ENCODE measurements at regions not wholly inside any gene's neighbourhood (a gene's known extent, or its start where the extent isn't known, plus 50 kb on each side); places are given as distances from the start of the nearest gene placed in this dataset.

GRCh38 chr13:103625194-103625593 lies 559.0 kb upstream of the SLC10A2 start:
- Histone ChIP-seq H3K27me3 (ENCODE audit: insufficient read depth, low read depth) (no peaks in the 10 kb centered on the region), H3K4me1 (ENCODE audit: low read depth, poor library complexity, severe bottlenecking) (no peaks in the 10 kb centered on the region), H3K36me3 (ENCODE audit: insufficient read depth) (no peaks in the 10 kb centered on the region), H3K27ac (no peak overlapping the region), H3K9ac (no peak overlapping the region), H3K4me3 (IDR thresholded peaks at IDR 0.05; ENCODE audit: insufficient read depth, low read depth, low read length) (no peak overlapping the region), H3K79me2 (ENCODE audit: insufficient read depth, low read depth) (no peaks in the 10 kb centered on the region), H2AFZ (ENCODE audit: low read depth) (no peak overlapping the region), H4K20me1 (ENCODE audit: insufficient read depth) (no peaks in the 10 kb centered on the region), H3K4me2 (no peak overlapping the region)
- TF ChIP-seq, protein P1, sequence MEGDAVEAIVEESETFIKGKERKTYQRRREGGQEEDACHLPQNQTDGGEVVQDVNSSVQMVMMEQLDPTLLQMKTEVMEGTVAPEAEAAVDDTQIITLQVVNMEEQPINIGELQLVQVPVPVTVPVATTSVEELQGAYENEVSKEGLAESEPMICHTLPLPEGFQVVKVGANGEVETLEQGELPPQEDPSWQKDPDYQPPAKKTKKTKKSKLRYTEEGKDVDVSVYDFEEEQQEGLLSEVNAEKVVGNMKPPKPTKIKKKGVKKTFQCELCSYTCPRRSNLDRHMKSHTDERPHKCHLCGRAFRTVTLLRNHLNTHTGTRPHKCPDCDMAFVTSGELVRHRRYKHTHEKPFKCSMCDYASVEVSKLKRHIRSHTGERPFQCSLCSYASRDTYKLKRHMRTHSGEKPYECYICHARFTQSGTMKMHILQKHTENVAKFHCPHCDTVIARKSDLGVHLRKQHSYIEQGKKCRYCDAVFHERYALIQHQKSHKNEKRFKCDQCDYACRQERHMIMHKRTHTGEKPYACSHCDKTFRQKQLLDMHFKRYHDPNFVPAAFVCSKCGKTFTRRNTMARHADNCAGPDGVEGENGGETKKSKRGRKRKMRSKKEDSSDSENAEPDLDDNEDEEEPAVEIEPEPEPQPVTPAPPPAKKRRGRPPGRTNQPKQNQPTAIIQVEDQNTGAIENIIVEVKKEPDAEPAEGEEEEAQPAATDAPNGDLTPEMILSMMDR (conservative IDR thresholded peaks at IDR 0.05; ENCODE audit: low read depth, low read length) = no peak

DNA sequence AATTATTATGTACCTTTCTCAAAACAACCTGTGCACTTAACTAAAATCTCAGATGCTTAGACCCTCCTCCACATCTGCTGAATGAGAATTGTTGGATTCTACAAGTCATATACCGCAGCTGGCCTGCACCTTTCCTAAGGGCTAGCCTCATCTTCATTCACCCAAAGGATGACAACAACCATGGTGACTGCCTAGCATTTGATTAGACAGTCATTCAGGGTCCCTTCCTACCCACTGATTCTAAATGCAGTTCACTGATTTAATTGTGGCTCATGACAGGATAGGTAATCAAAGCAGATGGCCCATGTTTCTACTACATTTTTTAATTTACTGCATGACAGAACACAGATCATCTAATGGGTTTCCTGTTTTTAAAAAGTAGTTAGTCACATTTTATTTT lies 551.9 kb upstream of the SLC10A2 start:
- TF ChIP-seq, protein P1 (conservative IDR thresholded peaks at IDR 0.05; ENCODE audit: low read depth, low read length) = no peak
- H3K36me3 ChIP-seq (ENCODE audit: insufficient read depth) = no peaks in the 10 kb centered on the region
- no peak overlapping the region for H3K4me2 ChIP-seq
- no peaks in the 10 kb centered on the region for H3K27me3 ChIP-seq (ENCODE audit: insufficient read depth, low read depth)
- H4K20me1 ChIP-seq (ENCODE audit: insufficient read depth) = no peaks in the 10 kb centered on the region
- no peak overlapping the region for H3K4me3 ChIP-seq (IDR thresholded peaks at IDR 0.05; ENCODE audit: insufficient read depth, low read depth, low read length)
- no peak overlapping the region for H2AFZ ChIP-seq (ENCODE audit: low read depth)
- H3K9ac ChIP-seq = no peak overlapping the region
- H3K4me1 ChIP-seq (ENCODE audit: low read depth, poor library complexity, severe bottlenecking) = no peaks in the 10 kb centered on the region
- no peak overlapping the region for H3K27ac ChIP-seq
- H3K79me2 ChIP-seq (ENCODE audit: insufficient read depth, low read depth) = no peaks in the 10 kb centered on the region

- H3K9ac ChIP-seq = no peak overlapping the region
- no peak overlapping the region for H2AFZ ChIP-seq (ENCODE audit: low read depth)
- no peaks in the 10 kb centered on the region for H4K20me1 ChIP-seq (ENCODE audit: insufficient read depth)
- TF ChIP-seq, protein P1 (conservative IDR thresholded peaks at IDR 0.05; ENCODE audit: low read depth, low read length) = no peak
- no peak overlapping the region for H3K4me2 ChIP-seq
- no peak overlapping the region for H3K4me3 ChIP-seq (IDR thresholded peaks at IDR 0.05; ENCODE audit: insufficient read depth, low read depth, low read length)
- H3K27ac ChIP-seq = no peak overlapping the region
- no peaks in the 10 kb centered on the region for H3K27me3 ChIP-seq (ENCODE audit: insufficient read depth, low read depth)
- no peaks in the 10 kb centered on the region for H3K79me2 ChIP-seq (ENCODE audit: insufficient read depth, low read depth)
- no peaks in the 10 kb centered on the region for H3K36me3 ChIP-seq (ENCODE audit: insufficient read depth)
- no peaks in the 10 kb centered on the region for H3K4me1 ChIP-seq (ENCODE audit: low read depth, poor library complexity, severe bottlenecking)
These were observed 549.6 kb upstream of the SLC10A2 start for GRCh38 chr13:103615771-103616170.

- H3K36me3 ChIP-seq (ENCODE audit: insufficient read depth) = no peaks in the 10 kb centered on the region
- no peaks in the 10 kb centered on the region for H3K79me2 ChIP-seq (ENCODE audit: insufficient read depth, low read depth)
- no peak overlapping the region for H3K4me2 ChIP-seq
- TF ChIP-seq, protein P1 (conservative IDR thresholded peaks at IDR 0.05; ENCODE audit: low read depth, low read length) = no peak
- H2AFZ ChIP-seq (ENCODE audit: low read depth) = no peak overlapping the region
- H3K27me3 ChIP-seq (ENCODE audit: insufficient read depth, low read depth) = no peaks in the 10 kb centered on the region
- H3K4me3 ChIP-seq (IDR thresholded peaks at IDR 0.05; ENCODE audit: insufficient read depth, low read depth, low read length) = no peak overlapping the region
- H3K4me1 ChIP-seq (ENCODE audit: low read depth, poor library complexity, severe bottlenecking) = no peaks in the 10 kb centered on the region
- no peak overlapping the region for H3K9ac ChIP-seq
- H3K27ac ChIP-seq = no peak overlapping the region
- H4K20me1 ChIP-seq (ENCODE audit: insufficient read depth) = no peaks in the 10 kb centered on the region
These were observed 548.5 kb upstream of the SLC10A2 start for GRCh38 chr13:103614761-103615160.

All from KMS-11 (cell line).